SK-N-SH (cell line): ENCODE measurements at regions not wholly inside any gene's neighbourhood (a gene's known extent, or its start where the extent isn't known, plus 50 kb on each side); places are given as distances from the start of the nearest gene placed in this dataset.

Experiments
- CTCF ChIA-PET: fragments of 300-600, 350-600 bp; formaldehyde crosslinking; extraction: SDS; loops from one replicate; lab custom pipeline; 2021; lab: Yijun Ruan, JAX
- POLR2A ChIA-PET: fragments of 350-600 bp; sonication (Branson Sonifier 250); formaldehyde crosslinking; extraction: SDS; loops from one replicate; lab custom pipeline; 2020; ENCODE audit warnings: antibody characterized with exemption, inconsistent platforms; lab: Yijun Ruan, JAX
- DNase-seq: peaks from one replicate; pipeline ENCODE4 v3.0.0; 2012
- H2AFZ ChIP-seq: fragments of 200-600 bp; sonication (generic); 2 replicates; pipeline ENCODE4 v1.8.1; 2016; ENCODE audit warnings: antibody characterized with exemption, mild to moderate bottlenecking, low read depth
- H3F3A ChIP-seq: fragments of 200-600 bp; sonication (generic); replicated peaks from 2 replicates; pipeline ENCODE3; 2016; ENCODE audit warnings: antibody characterized with exemption, mild to moderate bottlenecking; ENCODE audit not compliant: insufficient read depth
- H3K27ac ChIP-seq, 2 experiments: fragments of 200-500 bp in 1 of 2; fragments of 200-600 bp in 1 of 2; sonication (Bioruptor generic) in 1 of 2; sonication (generic), shearing (Covaris generic) in 1 of 2; 2 replicates each; pipeline versions ENCODE4 v1.5.1 to v1.6.1; 2014 to 2016; ENCODE audit warnings: low read depth in 2 of 2, inconsistent platforms in 1 of 2, low read length in 1 of 2, mild to moderate bottlenecking in 1 of 2, mixed read lengths in 1 of 2
- H3K27me3 ChIP-seq: fragments of 200-600 bp; sonication (generic), shearing (Covaris generic); 2 replicates; pipeline ENCODE4 v1.6.1; 2016; ENCODE audit warnings: mixed run types; ENCODE audit not compliant: insufficient read depth
- H3K36me3 ChIP-seq, 2 experiments: fragments of 200-500 bp in 1 of 2; fragments of 200-600 bp in 1 of 2; sonication (Bioruptor generic) in 1 of 2; sonication (generic) in 1 of 2; replicated peaks in 1 of 2; 2 replicates each; pipeline versions ENCODE3 to v1.5.1; 2014 to 2016; ENCODE audit warnings: low read length in 1 of 2, mild to moderate bottlenecking in 1 of 2; ENCODE audit not compliant: insufficient read depth in 2 of 2, control insufficient read depth in 1 of 2
- H3K4me1 ChIP-seq, 2 experiments: fragments of 200-500 bp in 1 of 2; fragments of 200-600 bp in 1 of 2; sonication (Bioruptor generic) in 1 of 2; sonication (generic), shearing (Covaris generic) in 1 of 2; 2 replicates each; pipeline versions ENCODE4 v1.5.1 to v1.6.1; 2014 to 2016; ENCODE audit warnings: low read depth in 1 of 2, low read length in 1 of 2, mixed run types in 1 of 2; ENCODE audit not compliant: insufficient read depth in 2 of 2, control insufficient read depth in 1 of 2
- H3K4me2 ChIP-seq: fragments of 200-600 bp; sonication (generic), shearing (Covaris generic); 2 replicates; pipeline ENCODE4 v1.6.1; 2017; ENCODE audit warnings: mixed run types
- H3K4me3 ChIP-seq, 2 experiments: fragments of 200-500 bp in 1 of 2; fragments of 200-600 bp in 1 of 2; sonication (Bioruptor generic) in 1 of 2; sonication (generic), shearing (Covaris generic) in 1 of 2; 2 replicates each; pipeline versions ENCODE4 v1.5.1 to v1.8.1; 2014 to 2016; ENCODE audit warnings: low read depth in 2 of 2, inconsistent platforms in 1 of 2, low read length in 1 of 2, mild to moderate bottlenecking in 1 of 2, mixed read lengths in 1 of 2, moderate library complexity in 1 of 2
- H3K79me2 ChIP-seq: fragments of 200-600 bp; sonication (generic); 2 replicates; pipeline ENCODE4 v1.8.1; 2017; ENCODE audit warnings: mild to moderate bottlenecking; ENCODE audit not compliant: insufficient read depth
- H3K9ac ChIP-seq: fragments of 200-600 bp; sonication (generic); 2 replicates; pipeline ENCODE4 v1.6.1; 2017; ENCODE audit warnings: mixed run types
- H3K9me2 ChIP-seq: fragments of 200-600 bp; sonication (generic); 2 replicates; pipeline ENCODE4 v1.6.1; 2017; ENCODE audit warnings: mixed run types
- H3K9me3 ChIP-seq: fragments of 200-600 bp; sonication (generic); 2 replicates; pipeline ENCODE4 v1.6.1; 2017; ENCODE audit warnings: mixed run types, mild to moderate bottlenecking, moderate library complexity
- H4K20me1 ChIP-seq: fragments of 200-600 bp; sonication (generic); 2 replicates; pipeline ENCODE4 v1.6.1; 2017; ENCODE audit warnings: mild to moderate bottlenecking, mixed run types; ENCODE audit not compliant: insufficient read depth
- ELF1 ChIP-seq: IDR thresholded peaks from 2 replicates; pipeline ENCODE4 v1.4.0; 2012
- EP300 ChIP-seq, 2 experiments: IDR thresholded peaks; 2 replicates each; pipeline versions ENCODE4 v1.4.0 to v1.6.1; 2012; ENCODE audit warnings: borderline replicate concordance in 1 of 2, low read depth in 1 of 2, low read length in 1 of 2
- FOSL2 ChIP-seq: IDR thresholded peaks from 2 replicates; pipeline ENCODE4 v1.4.0; 2012; ENCODE audit warnings: low read depth, mild to moderate bottlenecking, moderate library complexity, borderline replicate concordance
- FOXJ3 ChIP-seq: sonication (generic); formaldehyde crosslinking; IDR thresholded peaks from 2 replicates; pipeline ENCODE4 v1.5.1; 2020; ENCODE audit warnings: mild to moderate bottlenecking, missing genetic modification reagents
- FOXM1 ChIP-seq: IDR thresholded peaks from 2 replicates; pipeline ENCODE4 v1.4.0; 2012; ENCODE audit warnings: low read depth, mild to moderate bottlenecking
- GABPA ChIP-seq: IDR thresholded peaks from 2 replicates; pipeline ENCODE4 v1.4.0; 2012; ENCODE audit warnings: low read depth, mild to moderate bottlenecking
- GATA2 ChIP-seq: sonication (generic); formaldehyde crosslinking; IDR thresholded peaks from 2 replicates; pipeline ENCODE4 v1.5.0; 2020; ENCODE audit warnings: mild to moderate bottlenecking, missing genetic modification reagents
- MEF2A ChIP-seq: IDR thresholded peaks from 2 replicates; pipeline ENCODE4 v1.4.0; 2012; ENCODE audit warnings: low read depth, borderline replicate concordance
- NFIC ChIP-seq: IDR thresholded peaks from 2 replicates; pipeline ENCODE4 v1.4.0; 2012; ENCODE audit warnings: borderline replicate concordance
- POLR2AphosphoS5 ChIP-seq: IDR thresholded peaks from 2 replicates; pipeline ENCODE4 v1.6.1; 2012; ENCODE audit warnings: low read depth, low read length
- RCOR1 ChIP-seq: fragments of 150-350 bp; IDR thresholded peaks from 2 replicates; pipeline ENCODE4 v1.6.1; 2017; ENCODE audit warnings: antibody characterized with exemption, low read length
- RFX5 ChIP-seq: IDR thresholded peaks from 2 replicates; pipeline ENCODE4 v1.6.1; 2012; ENCODE audit warnings: mild to moderate bottlenecking, improper control_type of control experiment, low read length
- RXRA ChIP-seq: IDR thresholded peaks from 2 replicates; pipeline ENCODE4 v1.4.0; 2012; ENCODE audit warnings: low read depth, mild to moderate bottlenecking, borderline replicate concordance
- TAF1 ChIP-seq: IDR thresholded peaks from 2 replicates; pipeline ENCODE4 v1.6.1; 2012; ENCODE audit warnings: low read depth, mild to moderate bottlenecking, low read length, moderate library complexity, borderline replicate concordance
- TCF12 ChIP-seq: IDR thresholded peaks from 2 replicates; pipeline ENCODE4 v1.4.0; 2012
- TEAD4 ChIP-seq: IDR thresholded peaks from 2 replicates; pipeline ENCODE4 v1.4.0; 2012; ENCODE audit warnings: mild to moderate bottlenecking, borderline replicate concordance; ENCODE audit not compliant: insufficient read depth
- YY1 ChIP-seq: IDR thresholded peaks from 2 replicates; pipeline ENCODE4 v1.4.0; 2012; ENCODE audit warnings: low read depth, mild to moderate bottlenecking
- ZBTB33 ChIP-seq: IDR thresholded peaks from 2 replicates; pipeline ENCODE4 v1.4.0; 2012; ENCODE audit warnings: low read depth, borderline replicate concordance
- WGBS: methylation state at CpG from one replicate; pipeline ENCODE4 v1.1.6; 2017; ENCODE audit warnings: low lambda C conversion rate; 5-methylcytosine and 5-hydroxymethylcytosine counted together
- TF ChIP-seq, protein P1 (sequence below): IDR thresholded peaks from 2 replicates; pipeline ENCODE4; 2012

DNA sequence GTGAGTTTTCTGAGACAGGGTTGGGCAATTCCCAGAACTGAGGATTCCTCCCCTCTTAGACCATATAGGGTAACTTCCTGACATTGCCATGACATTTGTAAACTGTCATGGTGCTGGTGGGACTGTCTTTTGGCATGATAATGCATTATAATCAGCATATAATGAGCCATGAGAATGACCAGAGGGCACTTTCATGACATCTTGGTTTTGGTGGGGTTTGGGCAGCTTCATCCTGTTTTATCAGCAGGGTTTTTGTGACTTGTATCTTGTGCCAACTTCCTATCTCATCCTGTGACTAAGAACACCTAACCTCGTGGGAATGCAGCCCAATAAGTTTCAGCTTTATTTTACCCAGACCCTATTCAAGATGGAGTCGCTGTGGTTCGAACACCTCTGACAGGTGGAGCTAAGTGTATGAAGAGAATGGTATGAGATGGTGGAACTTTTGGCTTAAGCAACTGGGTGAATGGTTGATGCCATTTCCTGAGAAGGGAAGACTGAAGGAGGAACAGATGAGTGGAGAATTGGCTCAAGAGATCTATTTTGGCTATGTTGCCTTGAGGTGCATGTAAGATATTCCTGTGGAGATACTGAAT lies 217.3 kb downstream of the RAB11FIP4 start:
- H3K36me3 ChIP-seq, result no peaks in the 10 kb centered on the region
- H3K79me2 ChIP-seq, result no peaks in the 10 kb centered on the region
- H3K4me1 ChIP-seq, result 0 out of 4 replicates have a peak, but pooled peaks cover 0 to 5% of the 10 kb centered on the region in 2 experiments
- ChIA-PET CTCF (interaction anchor here (0.7 to 2.3 kb wide), 2 partner anchors 24 to 234 kb away, joined by 3 to 7 read pairs; no protein-coding TSS in a partner anchor), POLR2A (no interaction called here)
- 73% methylated on average over 3 of the region's 3 CpGs for WGBS
- no peaks in the 10 kb centered on the region for H3K27me3 ChIP-seq
- DNase-seq, result no peak
- no peaks in the 10 kb centered on the region for H3K9me3 ChIP-seq
- H3K4me3 ChIP-seq, result no peak overlapping the region
- no peaks in the 10 kb centered on the region for H4K20me1 ChIP-seq
- H3K27ac ChIP-seq, result no peak overlapping the region
- H3K9ac ChIP-seq, result no peak overlapping the region
- TF ChIP-seq YY1, result peak; percentile 68; the same call in 1 of the 2 replicates
- peak; percentile 12; the same call in 1 of the 2 replicates for TF ChIP-seq TCF12
- no peak for TF ChIP-seq FOXM1
- no peak for TF ChIP-seq GABPA
- H3F3A ChIP-seq, result no peaks in the 10 kb centered on the region
- no peaks in the 10 kb centered on the region for H3K9me2 ChIP-seq
- no peak overlapping the region for H2AFZ ChIP-seq
- H3K4me2 ChIP-seq, result no peak overlapping the region

GRCh38 chr17:31605761-31606160 lies 214.3 kb downstream of the RAB11FIP4 start:
- Histone ChIP-seq H3K4me1 (0 out of 4 replicates have a peak, but pooled peaks cover 0 to 5% of the 10 kb centered on the region in 2 experiments), H3F3A (no peaks in the 10 kb centered on the region), H3K36me3 (no peaks in the 10 kb centered on the region), H2AFZ (no peak overlapping the region), H3K9me3 (no peaks in the 10 kb centered on the region), H4K20me1 (no peaks in the 10 kb centered on the region), H3K27me3 (no peaks in the 10 kb centered on the region), H3K27ac (no peak overlapping the region), H3K9ac (no peak overlapping the region), H3K9me2 (no peaks in the 10 kb centered on the region), H3K4me2 (no peak overlapping the region), H3K79me2 (no peaks in the 10 kb centered on the region), H3K4me3 (no peak overlapping the region)
- WGBS, result 86% methylated on average over 1 of the region's 1 CpG
- TF ChIP-seq TAF1 (no peak), POLR2AphosphoS5 (no peak), ZBTB33 (no peak), ELF1 (no peak), NFIC (no peak), FOXM1 (no peak), RCOR1 (no peak), RXRA (no peak), FOSL2 (no peak), RFX5 (no peak), TEAD4 (no peak), GABPA (no peak), GATA2 (CRISPR knock-in tag) (no peak), FOXJ3 (no peak), MEF2A (no peak), EP300 (IDR thresholded peaks at IDR 0.05; ENCODE audit: borderline replicate concordance in 1 of 2, low read depth in 1 of 2, low read length in 1 of 2) (no peak)
- TF ChIP-seq, protein P1, sequence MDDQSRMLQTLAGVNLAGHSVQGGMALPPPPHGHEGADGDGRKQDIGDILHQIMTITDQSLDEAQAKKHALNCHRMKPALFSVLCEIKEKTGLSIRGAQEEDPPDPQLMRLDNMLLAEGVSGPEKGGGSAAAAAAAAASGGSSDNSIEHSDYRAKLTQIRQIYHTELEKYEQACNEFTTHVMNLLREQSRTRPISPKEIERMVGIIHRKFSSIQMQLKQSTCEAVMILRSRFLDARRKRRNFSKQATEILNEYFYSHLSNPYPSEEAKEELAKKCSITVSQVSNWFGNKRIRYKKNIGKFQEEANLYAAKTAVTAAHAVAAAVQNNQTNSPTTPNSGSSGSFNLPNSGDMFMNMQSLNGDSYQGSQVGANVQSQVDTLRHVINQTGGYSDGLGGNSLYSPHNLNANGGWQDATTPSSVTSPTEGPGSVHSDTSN, result no peak
- no peak for DNase-seq
- CTCF ChIA-PET, result interaction anchor here (1.2 kb wide), 1 partner anchor 47 kb away, joined by 3 read pairs; no protein-coding TSS in a partner anchor
- POLR2A ChIA-PET, result no interaction called here
